GM12874 (cell line): ENCODE measurements at regions not wholly inside any gene's neighbourhood (a gene's known extent, or its start where the extent isn't known, plus 50 kb on each side); places are given as distances from the start of the nearest gene placed in this dataset.

Experiments used
- TF ChIP-seq, protein P1 (sequence below): IDR thresholded peaks from 2 replicates; pipeline ENCODE4 v1.5.1; 2011; ENCODE audit warnings: low read depth, mild to moderate bottlenecking, control low read depth, low read length, moderate library complexity; ENCODE audit not compliant: insufficient read depth

DNA sequence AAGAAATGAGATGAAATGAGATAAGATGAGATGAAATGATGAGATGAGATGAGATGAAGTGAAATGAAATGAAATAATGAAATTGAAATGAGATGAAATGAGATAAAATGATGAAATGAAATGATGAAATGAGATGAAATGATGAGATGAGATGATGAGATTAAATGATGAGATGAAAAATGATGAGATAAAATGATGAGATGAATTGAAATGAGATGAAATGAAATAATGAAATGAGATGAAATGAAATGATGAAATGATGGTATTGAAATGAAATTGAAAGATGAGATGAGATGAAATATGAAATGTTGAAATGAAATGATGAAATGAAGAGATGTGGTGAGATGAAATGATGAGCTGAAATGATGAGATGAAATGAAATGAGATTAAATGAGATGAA is 231.0 kb downstream of the GOLGA6L6 start:
- TF ChIP-seq, protein P1, sequence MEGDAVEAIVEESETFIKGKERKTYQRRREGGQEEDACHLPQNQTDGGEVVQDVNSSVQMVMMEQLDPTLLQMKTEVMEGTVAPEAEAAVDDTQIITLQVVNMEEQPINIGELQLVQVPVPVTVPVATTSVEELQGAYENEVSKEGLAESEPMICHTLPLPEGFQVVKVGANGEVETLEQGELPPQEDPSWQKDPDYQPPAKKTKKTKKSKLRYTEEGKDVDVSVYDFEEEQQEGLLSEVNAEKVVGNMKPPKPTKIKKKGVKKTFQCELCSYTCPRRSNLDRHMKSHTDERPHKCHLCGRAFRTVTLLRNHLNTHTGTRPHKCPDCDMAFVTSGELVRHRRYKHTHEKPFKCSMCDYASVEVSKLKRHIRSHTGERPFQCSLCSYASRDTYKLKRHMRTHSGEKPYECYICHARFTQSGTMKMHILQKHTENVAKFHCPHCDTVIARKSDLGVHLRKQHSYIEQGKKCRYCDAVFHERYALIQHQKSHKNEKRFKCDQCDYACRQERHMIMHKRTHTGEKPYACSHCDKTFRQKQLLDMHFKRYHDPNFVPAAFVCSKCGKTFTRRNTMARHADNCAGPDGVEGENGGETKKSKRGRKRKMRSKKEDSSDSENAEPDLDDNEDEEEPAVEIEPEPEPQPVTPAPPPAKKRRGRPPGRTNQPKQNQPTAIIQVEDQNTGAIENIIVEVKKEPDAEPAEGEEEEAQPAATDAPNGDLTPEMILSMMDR = no peak

DNA sequence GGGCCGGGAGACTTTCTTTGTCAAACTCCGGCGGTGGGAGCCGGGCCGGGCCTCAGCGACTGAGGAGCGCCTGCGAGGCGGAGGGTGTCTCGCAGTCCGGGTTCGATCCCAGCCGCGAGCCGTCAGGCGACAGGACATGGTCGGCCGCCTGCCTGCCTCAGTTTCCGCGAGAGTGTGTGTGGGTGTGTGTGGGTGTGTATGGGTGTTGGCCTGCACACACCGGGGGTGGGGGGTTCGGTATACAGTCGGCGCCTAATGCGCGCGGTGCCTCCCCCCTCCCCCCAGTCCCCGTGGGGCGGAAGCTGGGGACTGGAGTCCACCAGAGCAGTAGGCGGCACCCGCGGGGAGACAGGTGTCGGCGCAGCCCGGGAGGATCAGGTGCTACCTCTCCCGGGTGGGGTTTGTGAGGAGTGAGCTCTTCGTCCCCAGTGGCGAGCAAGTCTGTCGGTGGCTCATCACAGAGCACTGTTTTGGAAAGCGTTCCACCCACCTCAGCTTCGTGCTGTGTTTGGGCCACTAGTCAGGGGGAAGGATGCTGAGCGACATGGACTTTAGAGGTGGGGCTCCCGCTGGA is 246.3 kb downstream of the GOLGA6L6 start:
- TF ChIP-seq, protein P1 = no peak

DNA sequence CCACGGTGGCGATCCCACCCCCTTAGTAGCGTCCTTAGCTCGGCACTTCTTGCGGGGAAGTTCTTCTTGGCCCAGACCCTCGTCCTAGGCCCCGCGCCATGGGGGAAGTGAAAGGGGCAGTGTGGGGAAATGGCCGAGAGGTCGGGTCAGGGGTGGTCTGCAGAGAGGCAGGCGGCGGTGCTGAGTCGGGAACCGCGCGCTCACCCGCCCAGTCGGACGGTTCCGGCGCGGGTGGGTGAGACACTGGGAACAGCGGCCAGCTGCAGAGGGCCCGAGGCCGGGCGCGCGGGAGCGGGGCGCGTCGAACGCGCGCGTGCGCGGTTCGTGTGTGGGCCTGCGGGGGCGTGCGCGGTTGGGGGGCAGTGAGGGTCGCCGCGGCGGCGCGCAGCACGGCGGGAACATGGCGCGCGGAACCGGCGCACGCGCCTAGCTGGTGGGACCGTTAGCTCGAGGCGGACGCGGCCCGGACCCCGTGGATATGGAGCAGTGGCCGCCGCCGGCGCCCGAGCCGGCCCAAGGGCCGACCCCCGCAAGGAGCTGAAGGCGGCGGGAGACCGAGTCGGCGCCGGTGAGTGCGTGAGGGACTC is 246.9 kb downstream of the GOLGA6L6 start:
- TF ChIP-seq, protein P1 = no peak

DNA sequence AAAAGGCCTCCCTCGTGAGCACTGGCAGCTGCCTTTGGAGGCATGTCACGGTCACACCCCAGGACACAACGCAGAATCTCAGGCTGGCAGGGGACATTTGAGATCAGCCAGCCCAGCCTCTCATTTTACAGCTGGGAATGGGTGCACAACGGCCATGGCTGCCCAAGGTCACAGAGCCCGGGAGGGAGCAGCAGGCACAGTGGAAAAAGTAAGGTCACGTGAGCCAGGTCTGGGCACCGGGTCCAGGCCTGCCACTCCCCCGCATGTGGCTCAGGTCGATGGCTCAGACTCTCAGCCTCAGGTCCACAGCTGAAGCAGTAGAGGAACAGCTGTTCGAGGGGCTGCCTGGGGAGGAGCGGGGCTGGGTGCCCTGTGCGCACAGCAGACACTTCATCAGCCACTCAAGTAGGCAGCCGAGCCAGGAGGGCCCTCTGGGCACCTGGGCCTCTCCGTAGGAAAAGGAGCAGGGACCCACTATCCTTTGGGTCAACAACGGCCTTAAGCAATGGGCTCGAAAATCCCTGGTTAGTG is 260.6 kb downstream of the GOLGA6L6 start:
- TF ChIP-seq, protein P1 = no peak

DNA sequence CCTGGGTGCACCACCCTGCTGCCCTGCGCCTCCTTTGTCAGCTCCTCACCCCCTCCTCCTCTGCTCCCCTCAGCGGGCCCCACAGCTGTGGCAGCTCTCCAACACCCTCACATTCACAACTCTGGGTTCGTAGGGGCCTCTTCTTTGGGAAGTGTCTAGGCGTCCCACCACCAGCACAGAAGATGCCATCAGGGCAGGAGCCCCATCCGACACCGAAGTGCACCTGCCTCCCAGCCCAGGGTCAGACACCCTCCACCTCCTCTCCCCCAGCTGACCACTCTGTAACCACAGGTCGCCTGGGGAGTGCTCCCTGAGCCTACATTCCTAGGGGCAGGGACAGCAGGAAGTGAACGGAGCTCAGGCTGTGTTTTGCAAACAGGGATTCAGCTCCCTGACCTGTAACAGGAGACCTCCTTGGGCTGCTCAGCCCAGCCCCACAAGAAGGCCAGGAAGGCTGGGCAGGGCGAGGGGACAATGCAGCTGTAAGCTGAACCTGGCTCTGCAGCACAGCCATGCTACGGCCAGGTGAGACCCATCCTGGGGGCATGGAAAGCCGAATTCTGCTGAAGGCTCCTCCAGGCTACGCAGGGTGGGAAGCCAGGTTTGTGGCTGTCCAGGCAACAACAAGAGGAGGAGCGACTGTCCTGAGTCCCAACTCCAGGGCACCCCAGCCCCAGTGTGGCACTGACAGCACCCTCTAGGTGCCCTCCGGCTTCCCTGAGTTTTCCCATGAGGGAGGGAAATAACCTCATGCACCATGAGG is 269.0 kb downstream of the GOLGA6L6 start:
- TF ChIP-seq, protein P1 = no peak

DNA sequence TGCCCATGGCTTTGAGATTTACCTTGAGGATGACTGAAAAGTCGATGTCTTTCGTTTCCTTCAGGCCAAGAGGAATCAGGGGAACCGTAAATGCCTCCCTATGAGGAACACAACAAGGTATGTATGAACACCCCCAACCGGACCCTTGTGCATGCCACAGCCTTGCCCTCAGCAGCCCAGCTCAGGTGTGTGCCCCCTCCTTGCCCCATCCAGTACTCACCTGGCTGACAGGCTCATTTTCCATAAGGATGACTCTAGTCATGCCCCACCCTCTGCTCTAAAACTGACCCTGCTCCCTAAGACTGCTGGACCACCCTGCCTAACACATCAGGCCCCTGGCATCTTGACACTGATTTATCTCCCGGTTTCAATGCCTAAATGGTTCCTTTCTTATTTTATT is 270.0 kb downstream of the GOLGA6L6 start:
- TF ChIP-seq, protein P1 = no peak

DNA sequence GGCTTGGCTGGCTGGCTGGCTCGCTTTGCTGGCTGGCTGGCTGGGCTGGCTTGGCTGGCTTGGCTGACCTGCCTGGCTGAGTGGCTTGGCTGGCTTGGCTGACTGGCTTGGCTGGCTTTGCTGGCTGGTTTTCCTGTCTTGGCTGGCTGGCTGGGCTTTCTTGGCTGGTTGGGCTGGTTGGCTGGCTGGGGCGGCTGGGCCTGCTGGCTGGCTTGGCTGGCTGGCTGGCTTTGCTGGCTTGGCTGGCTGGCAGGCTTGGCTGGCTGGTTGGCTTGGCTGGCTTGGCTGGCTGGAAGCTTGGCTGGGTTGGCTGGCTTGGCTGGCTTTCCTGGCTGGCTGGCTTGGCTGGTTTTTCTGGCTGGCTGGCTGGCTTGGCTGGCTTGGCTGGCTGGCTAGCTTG is 435.6 kb downstream of the GOLGA6L6 start:
- TF ChIP-seq, protein P1 = no peak
